ENCODE measurements at regions not wholly inside any gene's neighbourhood (a gene's known extent, or its start where the extent isn't known, plus 50 kb on each side); places are given as distances from the start of the nearest gene placed in this dataset.

GRCh38 chrX:6778544-6779503, 243.9 kb upstream of the VCX3A start:
- no peak overlapping the region for H3K4me3 ChIP-seq (ENCODE audit: control insufficient read depth, low read depth, low read length)
- no peak for TF ChIP-seq CTCF (conservative IDR thresholded peaks at IDR 0.05; ENCODE audit: control insufficient read depth, insufficient read depth, low read depth, low read length)
- DNase-seq (ENCODE audit: low read depth), result no peak

GRCh38 chrX:6777238-6778002, 242.5 kb upstream of the VCX3A start:
- no peak for TF ChIP-seq CTCF (conservative IDR thresholded peaks at IDR 0.05; ENCODE audit: control insufficient read depth, insufficient read depth, low read depth, low read length)
- DNase-seq (ENCODE audit: low read depth), result no peak
- H3K4me3 ChIP-seq (ENCODE audit: control insufficient read depth, low read depth, low read length), result no peak overlapping the region

- DNase-seq (ENCODE audit: low read depth), result no peak
- no peak for TF ChIP-seq CTCF (conservative IDR thresholded peaks at IDR 0.05; ENCODE audit: control insufficient read depth, insufficient read depth, low read depth, low read length)
- no peak overlapping the region for H3K4me3 ChIP-seq (ENCODE audit: control insufficient read depth, low read depth, low read length)
Measured at GRCh38 chrX:6770936-6771335, 236.0 kb upstream of the VCX3A start.

GRCh38 chrX:6768881-6769280, 234.0 kb upstream of the VCX3A start:
- no peak for DNase-seq (ENCODE audit: low read depth)
- no peak for TF ChIP-seq CTCF (conservative IDR thresholded peaks at IDR 0.05; ENCODE audit: control insufficient read depth, insufficient read depth, low read depth, low read length)
- no peak overlapping the region for H3K4me3 ChIP-seq (ENCODE audit: control insufficient read depth, low read depth, low read length)

GRCh38 chrX:6761251-6761650, 226.3 kb upstream of the VCX3A start:
- H3K4me3 ChIP-seq (ENCODE audit: control insufficient read depth, low read depth, low read length), result no peak overlapping the region
- TF ChIP-seq CTCF (conservative IDR thresholded peaks at IDR 0.05; ENCODE audit: control insufficient read depth, insufficient read depth, low read depth, low read length), result no peak
- no peak for DNase-seq (ENCODE audit: low read depth)

GRCh38 chrX:6759655-6760375, 224.9 kb upstream of the VCX3A start:
- no peak overlapping the region for H3K4me3 ChIP-seq (ENCODE audit: control insufficient read depth, low read depth, low read length)
- TF ChIP-seq CTCF (conservative IDR thresholded peaks at IDR 0.05; ENCODE audit: control insufficient read depth, insufficient read depth, low read depth, low read length), result no peak
- DNase-seq (ENCODE audit: low read depth), result no peak

Measured in fibroblast of mammary gland (primary cell).